ENCODE measurements at regions not wholly inside any gene's neighbourhood (a gene's known extent, or its start where the extent isn't known, plus 50 kb on each side); places are given as distances from the start of the nearest gene placed in this dataset.

DNA sequence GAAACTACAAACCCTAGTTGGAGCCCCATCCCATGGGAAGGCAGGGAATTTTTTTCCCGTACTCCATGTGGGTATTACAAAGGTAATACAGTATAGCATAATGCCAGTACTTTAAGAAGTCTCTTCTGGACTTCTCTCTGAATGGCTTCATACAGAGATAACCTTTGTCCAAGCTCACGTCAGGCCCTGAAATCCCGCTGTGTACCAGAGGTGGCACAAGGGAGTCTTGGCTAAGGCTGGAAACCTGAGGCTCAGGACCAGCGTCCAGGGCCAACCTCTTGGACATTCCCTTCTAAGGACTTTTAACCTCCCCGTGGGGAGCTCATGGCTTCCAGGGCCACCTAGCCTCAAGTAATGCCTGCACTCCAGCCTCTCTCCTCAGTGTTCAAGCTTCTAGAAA is 338.9 kb upstream of the FAM241A start:
- Histone ChIP-seq H3K4me3 (ENCODE audit: low read depth, low read length) (no peak overlapping the region), H3K9me3 (ENCODE audit: severe bottlenecking) (no peaks in the 10 kb centered on the region), H3K27me3 (ENCODE audit: insufficient read depth, low read depth, severe bottlenecking) (no peaks in the 10 kb centered on the region), H3K36me3 (no peaks in the 10 kb centered on the region), H3K27ac (no peak overlapping the region)
- TF ChIP-seq, protein P1, sequence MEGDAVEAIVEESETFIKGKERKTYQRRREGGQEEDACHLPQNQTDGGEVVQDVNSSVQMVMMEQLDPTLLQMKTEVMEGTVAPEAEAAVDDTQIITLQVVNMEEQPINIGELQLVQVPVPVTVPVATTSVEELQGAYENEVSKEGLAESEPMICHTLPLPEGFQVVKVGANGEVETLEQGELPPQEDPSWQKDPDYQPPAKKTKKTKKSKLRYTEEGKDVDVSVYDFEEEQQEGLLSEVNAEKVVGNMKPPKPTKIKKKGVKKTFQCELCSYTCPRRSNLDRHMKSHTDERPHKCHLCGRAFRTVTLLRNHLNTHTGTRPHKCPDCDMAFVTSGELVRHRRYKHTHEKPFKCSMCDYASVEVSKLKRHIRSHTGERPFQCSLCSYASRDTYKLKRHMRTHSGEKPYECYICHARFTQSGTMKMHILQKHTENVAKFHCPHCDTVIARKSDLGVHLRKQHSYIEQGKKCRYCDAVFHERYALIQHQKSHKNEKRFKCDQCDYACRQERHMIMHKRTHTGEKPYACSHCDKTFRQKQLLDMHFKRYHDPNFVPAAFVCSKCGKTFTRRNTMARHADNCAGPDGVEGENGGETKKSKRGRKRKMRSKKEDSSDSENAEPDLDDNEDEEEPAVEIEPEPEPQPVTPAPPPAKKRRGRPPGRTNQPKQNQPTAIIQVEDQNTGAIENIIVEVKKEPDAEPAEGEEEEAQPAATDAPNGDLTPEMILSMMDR (IDR thresholded peaks at IDR 0.05; ENCODE audit: low read depth, low read length), result peak; percentile 59
- peak; percentile 59 for DNase-seq

DNA sequence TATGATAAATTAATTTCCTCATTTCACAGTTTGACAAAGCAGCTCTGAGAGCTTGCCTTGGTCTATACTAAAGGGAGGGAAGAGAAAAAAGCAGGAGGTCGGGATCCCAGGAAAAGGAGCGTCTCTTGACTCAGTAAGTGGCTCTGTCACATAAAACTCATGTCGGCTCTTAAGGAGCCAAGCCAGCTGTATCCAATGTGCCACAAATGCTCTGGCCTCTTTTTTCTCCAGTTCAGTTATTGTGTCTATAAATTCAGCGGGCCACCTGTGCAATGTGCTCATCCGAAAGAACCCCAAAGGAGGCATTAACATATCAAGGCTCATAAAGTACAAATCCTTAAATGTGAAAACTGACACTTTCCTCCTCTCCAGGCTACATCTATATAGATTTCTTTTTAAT is 337.7 kb upstream of the FAM241A start:
- no peak overlapping the region for H3K27ac ChIP-seq

DNA sequence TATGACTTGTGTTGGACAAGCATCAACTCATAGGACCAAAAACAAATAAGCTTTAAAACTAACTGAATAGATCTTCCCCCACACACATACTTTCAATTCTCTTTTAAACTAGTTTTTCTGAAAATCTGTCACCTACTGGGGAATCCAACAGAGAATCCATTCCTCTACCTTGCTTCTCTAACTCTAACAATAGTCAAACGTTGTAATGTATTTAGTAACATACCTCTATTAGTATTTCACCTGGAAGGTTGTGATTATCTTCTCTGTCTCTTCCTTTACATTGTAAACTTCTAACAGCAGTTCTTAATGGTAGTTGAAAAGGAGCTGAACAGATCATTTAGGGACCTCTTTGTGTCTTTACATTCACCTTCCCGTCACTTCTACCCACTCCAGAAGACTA is 337.1 kb upstream of the FAM241A start:
- DNase-seq, result no peak
- Histone ChIP-seq H3K9me3 (ENCODE audit: severe bottlenecking) (no peaks in the 10 kb centered on the region), H3K36me3 (no peaks in the 10 kb centered on the region), H3K27ac (no peak overlapping the region), H3K27me3 (ENCODE audit: insufficient read depth, low read depth, severe bottlenecking) (no peaks in the 10 kb centered on the region), H3K4me3 (ENCODE audit: low read depth, low read length) (no peak overlapping the region)
- TF ChIP-seq, protein P1 (IDR thresholded peaks at IDR 0.05; ENCODE audit: low read depth, low read length), result no peak

More for the DNA sequence above, 337.7 kb upstream of the FAM241A start:
- TF ChIP-seq, protein P1 (IDR thresholded peaks at IDR 0.05; ENCODE audit: low read depth, low read length), result no peak
- no peaks in the 10 kb centered on the region for H3K36me3 ChIP-seq
- no peaks in the 10 kb centered on the region for H3K27me3 ChIP-seq (ENCODE audit: insufficient read depth, low read depth, severe bottlenecking)
- H3K9me3 ChIP-seq (ENCODE audit: severe bottlenecking), result no peaks in the 10 kb centered on the region
- DNase-seq, result no peak
- H3K4me3 ChIP-seq (ENCODE audit: low read depth, low read length), result no peak overlapping the region

DNA sequence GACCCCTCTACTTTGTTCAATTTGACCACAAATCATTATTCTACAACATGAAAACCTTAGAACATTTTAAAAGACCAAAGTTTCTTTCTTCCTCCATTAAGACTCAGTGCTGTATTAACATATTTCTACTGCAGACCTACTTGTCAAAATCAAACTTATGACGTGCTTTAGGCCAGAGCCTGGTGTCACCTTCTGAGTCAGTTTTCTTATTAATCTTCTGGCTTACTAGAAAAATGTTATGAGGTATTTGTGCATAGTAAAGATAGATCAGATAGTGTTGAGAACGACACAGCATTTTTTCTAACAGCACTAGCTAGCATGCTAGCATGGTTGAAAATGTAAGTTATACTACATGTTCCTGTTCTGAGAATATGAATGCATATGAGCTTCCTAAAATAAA is 333.6 kb upstream of the FAM241A start:
- TF ChIP-seq, protein P1 (IDR thresholded peaks at IDR 0.05; ENCODE audit: low read depth, low read length), result no peak
- no peaks in the 10 kb centered on the region for H3K9me3 ChIP-seq (ENCODE audit: severe bottlenecking)
- no peaks in the 10 kb centered on the region for H3K36me3 ChIP-seq
- H3K27ac ChIP-seq, result no peak overlapping the region
- H3K4me3 ChIP-seq (ENCODE audit: low read depth, low read length), result no peak overlapping the region
- no peaks in the 10 kb centered on the region for H3K27me3 ChIP-seq (ENCODE audit: insufficient read depth, low read depth, severe bottlenecking)
- no peak for DNase-seq

DNA sequence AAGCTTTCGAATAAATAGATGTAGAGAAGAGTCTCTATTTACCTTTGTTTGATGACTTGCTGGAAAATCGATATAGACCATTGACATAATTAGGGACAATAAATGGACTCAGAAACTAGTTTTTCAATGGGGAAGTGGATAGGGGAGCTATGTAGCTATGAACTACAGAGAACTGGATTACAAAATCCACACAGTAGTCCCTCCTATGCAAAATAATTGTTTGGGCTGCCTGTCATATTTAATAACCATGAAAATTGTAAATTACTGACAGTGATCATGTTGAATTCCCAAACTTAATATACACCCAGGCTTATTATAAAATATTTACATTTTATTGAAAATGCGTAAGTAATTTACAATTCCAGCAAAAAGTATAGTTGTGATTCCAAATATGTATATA is 333.1 kb upstream of the FAM241A start:
- no peaks in the 10 kb centered on the region for H3K27me3 ChIP-seq (ENCODE audit: insufficient read depth, low read depth, severe bottlenecking)
- TF ChIP-seq, protein P1 (IDR thresholded peaks at IDR 0.05; ENCODE audit: low read depth, low read length), result no peak
- DNase-seq, result no peak
- no peak overlapping the region for H3K27ac ChIP-seq
- H3K9me3 ChIP-seq (ENCODE audit: severe bottlenecking), result no peaks in the 10 kb centered on the region
- H3K36me3 ChIP-seq, result no peaks in the 10 kb centered on the region
- no peak overlapping the region for H3K4me3 ChIP-seq (ENCODE audit: low read depth, low read length)

DNA sequence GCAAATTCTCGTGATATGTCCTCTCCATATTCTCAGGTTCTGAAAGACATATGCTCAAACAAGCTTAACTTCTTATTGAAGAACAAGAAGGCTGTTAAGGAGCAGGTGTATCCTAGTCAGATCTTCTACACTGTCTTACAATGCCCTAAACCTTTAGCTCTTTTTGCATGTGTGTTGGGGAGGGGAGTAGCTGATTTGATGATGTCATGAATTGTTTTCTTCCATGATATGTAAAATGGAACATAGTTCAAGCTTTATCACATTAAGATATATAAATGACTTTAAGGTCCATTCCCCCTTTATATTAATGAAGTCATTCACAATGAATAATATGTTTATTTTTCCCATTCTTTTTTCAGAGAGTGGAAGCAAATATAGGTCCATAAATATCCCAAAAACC is 332.5 kb upstream of the FAM241A start:
- Histone ChIP-seq H3K4me3 (ENCODE audit: low read depth, low read length) (no peak overlapping the region), H3K27ac (no peak overlapping the region), H3K27me3 (ENCODE audit: insufficient read depth, low read depth, severe bottlenecking) (no peaks in the 10 kb centered on the region), H3K36me3 (no peaks in the 10 kb centered on the region), H3K9me3 (ENCODE audit: severe bottlenecking) (no peaks in the 10 kb centered on the region)
- DNase-seq, result no peak
- TF ChIP-seq, protein P1 (IDR thresholded peaks at IDR 0.05; ENCODE audit: low read depth, low read length), result no peak

All from WERI-Rb-1 (cell line).